Type B pancreatic cell (in vitro differentiated cells): ENCODE measurements at regions not wholly inside any gene's neighbourhood (a gene's known extent, or its start where the extent isn't known, plus 50 kb on each side); places are given as distances from the start of the nearest gene placed in this dataset.

Source experiments
- DNase-seq: peaks from one replicate; pipeline ENCODE4 v3.0.0; 2021; ENCODE audit warnings: mixed read lengths; ENCODE audit not compliant: unreplicated experiment; ENCODE audit errors: extremely low spot score
- H3K27ac Mint-ChIP-seq: 2 replicates; pipeline ENCODE4 v1.8.0; 2021; ENCODE audit warnings: mild to moderate bottlenecking, mixed read lengths
- H3K27me3 Mint-ChIP-seq: 2 replicates; pipeline ENCODE4 v1.8.0; 2021; ENCODE audit warnings: mixed read lengths
- H3K36me3 Mint-ChIP-seq: 2 replicates; pipeline ENCODE4 v1.8.0; 2021; ENCODE audit warnings: mixed read lengths
- H3K4me1 Mint-ChIP-seq: one replicate; pipeline ENCODE4 v1.8.0; 2021; ENCODE audit warnings: mixed read lengths; ENCODE audit not compliant: unreplicated experiment
- H3K4me3 Mint-ChIP-seq: 2 replicates; pipeline ENCODE4 v1.8.0; 2021; ENCODE audit warnings: mild to moderate bottlenecking, mixed read lengths
- H3K9me3 Mint-ChIP-seq: 2 replicates; pipeline ENCODE4 v1.8.0; 2021; ENCODE audit warnings: mixed read lengths
- TF ChIP-seq, protein P1 (sequence below): fragments of 200-600 bp; sonication (generic); conservative IDR thresholded peaks from 2 replicates; pipeline ENCODE4 v1.5.0; 2021; ENCODE audit warnings: antibody characterized with exemption, mild to moderate bottlenecking

DNA sequence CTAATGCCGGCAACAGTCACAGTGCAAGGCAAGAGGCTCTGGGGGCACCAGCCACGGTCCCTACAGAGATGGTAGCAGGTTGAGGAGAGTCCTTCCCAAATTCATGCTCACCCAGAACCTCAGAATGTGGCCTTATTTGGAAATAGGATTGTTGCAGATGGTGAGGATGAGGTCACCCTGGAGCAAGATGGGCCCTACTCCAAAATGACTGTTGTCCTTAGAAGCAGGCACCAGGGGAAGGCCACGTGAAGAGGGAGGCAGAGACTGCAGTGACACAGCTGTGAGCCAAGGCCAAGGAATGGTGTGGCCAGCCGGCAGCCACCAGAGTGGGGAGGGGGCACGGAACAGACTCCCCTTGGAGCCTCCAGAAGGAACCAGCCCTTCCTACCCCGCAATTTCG lies 70.8 kb upstream of the CLDN14 start:
- DNase-seq, result no peak
- no peak overlapping the region for H3K4me3 Mint-ChIP-seq
- no peaks in the 10 kb centered on the region for H3K36me3 Mint-ChIP-seq
- H3K4me1 Mint-ChIP-seq, result peaks cover 41% of the 10 kb centered on the region
- peaks cover 40% of the 10 kb centered on the region for H3K27me3 Mint-ChIP-seq
- H3K9me3 Mint-ChIP-seq, result no peaks in the 10 kb centered on the region
- TF ChIP-seq, protein P1, sequence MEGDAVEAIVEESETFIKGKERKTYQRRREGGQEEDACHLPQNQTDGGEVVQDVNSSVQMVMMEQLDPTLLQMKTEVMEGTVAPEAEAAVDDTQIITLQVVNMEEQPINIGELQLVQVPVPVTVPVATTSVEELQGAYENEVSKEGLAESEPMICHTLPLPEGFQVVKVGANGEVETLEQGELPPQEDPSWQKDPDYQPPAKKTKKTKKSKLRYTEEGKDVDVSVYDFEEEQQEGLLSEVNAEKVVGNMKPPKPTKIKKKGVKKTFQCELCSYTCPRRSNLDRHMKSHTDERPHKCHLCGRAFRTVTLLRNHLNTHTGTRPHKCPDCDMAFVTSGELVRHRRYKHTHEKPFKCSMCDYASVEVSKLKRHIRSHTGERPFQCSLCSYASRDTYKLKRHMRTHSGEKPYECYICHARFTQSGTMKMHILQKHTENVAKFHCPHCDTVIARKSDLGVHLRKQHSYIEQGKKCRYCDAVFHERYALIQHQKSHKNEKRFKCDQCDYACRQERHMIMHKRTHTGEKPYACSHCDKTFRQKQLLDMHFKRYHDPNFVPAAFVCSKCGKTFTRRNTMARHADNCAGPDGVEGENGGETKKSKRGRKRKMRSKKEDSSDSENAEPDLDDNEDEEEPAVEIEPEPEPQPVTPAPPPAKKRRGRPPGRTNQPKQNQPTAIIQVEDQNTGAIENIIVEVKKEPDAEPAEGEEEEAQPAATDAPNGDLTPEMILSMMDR, result no peak
- no peak overlapping the region for H3K27ac Mint-ChIP-seq

DNA sequence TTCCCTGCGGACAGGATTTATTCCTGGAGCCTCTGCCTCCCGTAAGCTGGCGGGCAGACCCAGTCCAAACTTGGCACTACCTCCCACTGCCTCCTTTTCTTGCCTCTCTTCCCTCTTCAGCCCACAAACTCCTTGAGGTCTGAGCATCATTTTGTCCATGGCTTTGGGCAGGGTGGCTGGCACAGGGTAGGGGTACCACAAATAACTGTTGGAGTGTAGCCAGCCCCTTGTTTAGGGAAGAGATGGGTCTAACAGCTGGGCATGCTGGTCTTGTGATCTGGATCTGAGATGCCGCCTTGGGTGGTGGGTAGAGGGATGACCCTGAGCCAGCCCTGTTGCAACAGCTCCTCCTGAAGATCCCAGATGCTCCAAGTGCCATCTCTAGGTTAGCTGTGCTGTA lies 71.4 kb upstream of the CLDN14 start:
- Mint-ChIP-seq H3K36me3 (no peaks in the 10 kb centered on the region), H3K27me3 (peaks cover 40% of the 10 kb centered on the region), H3K4me1 (peaks cover 38% of the 10 kb centered on the region), H3K4me3 (no peak overlapping the region), H3K27ac (no peak overlapping the region), H3K9me3 (no peaks in the 10 kb centered on the region)
- DNase-seq, result no peak
- TF ChIP-seq, protein P1, result no peak

DNA sequence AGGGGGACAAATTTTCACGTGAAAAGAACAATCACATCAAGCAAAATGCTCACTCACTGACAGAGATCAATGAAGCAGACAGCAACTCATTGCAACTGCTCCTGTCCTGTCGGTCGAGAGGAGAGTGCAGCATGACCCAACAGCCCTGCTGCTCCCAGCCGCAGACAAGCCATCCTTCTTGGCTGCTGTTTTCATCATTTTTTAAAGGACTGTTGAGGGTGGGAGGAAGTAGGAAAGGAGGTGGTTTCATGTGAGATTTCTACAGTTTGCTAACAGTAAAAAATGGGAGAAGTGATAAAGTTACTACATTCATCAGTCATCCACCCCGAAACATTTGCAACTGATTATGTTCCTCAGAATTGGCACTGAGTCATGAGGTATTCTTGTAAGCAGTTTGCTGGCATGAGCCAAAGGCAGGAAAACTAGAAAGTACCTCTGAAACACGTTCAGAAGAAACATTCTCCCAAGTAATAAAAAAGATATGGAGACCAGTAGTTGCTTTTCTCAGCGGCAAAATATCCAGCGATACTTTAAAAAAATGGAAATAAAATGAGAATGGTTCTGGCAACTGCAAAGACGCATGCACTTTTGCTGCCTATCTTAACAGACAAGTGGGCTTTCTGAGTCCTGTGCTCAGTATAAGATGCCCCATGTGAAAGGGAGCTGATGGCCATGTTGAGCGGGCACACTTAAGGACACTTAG lies 72.0 kb upstream of the CLDN14 start:
- DNase-seq, result no peak
- peaks cover 40% of the 10 kb centered on the region for H3K27me3 Mint-ChIP-seq
- H3K36me3 Mint-ChIP-seq, result no peaks in the 10 kb centered on the region
- no peak overlapping the region for H3K27ac Mint-ChIP-seq
- peaks cover 34% of the 10 kb centered on the region for H3K4me1 Mint-ChIP-seq
- no peaks in the 10 kb centered on the region for H3K9me3 Mint-ChIP-seq
- TF ChIP-seq, protein P1, result no peak
- H3K4me3 Mint-ChIP-seq, result peak overlapping the region; percentile 51

DNA sequence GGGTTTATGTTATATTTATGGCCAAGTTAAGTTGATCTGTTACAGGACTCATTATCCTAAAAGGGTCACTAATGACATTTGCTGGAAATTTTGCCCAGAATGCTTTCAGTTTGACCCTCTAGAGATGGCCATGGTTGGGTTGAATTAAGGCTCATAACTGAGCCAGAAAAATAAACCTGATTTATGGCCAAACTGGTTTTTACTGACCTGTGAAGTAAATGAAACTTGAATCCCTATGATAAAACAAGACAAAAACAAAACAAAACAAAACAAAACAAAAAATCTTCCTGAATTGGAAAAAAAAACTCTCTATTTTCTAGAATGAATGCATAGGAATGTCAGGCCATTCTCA lies 72.5 kb upstream of the CLDN14 start:
- no peaks in the 10 kb centered on the region for H3K36me3 Mint-ChIP-seq
- no peaks in the 10 kb centered on the region for H3K9me3 Mint-ChIP-seq
- H3K4me3 Mint-ChIP-seq, result no peak overlapping the region
- H3K27ac Mint-ChIP-seq, result no peak overlapping the region
- TF ChIP-seq, protein P1, result no peak
- peaks cover 36% of the 10 kb centered on the region for H3K27me3 Mint-ChIP-seq
- peaks cover 29% of the 10 kb centered on the region for H3K4me1 Mint-ChIP-seq
- no peak for DNase-seq

DNA sequence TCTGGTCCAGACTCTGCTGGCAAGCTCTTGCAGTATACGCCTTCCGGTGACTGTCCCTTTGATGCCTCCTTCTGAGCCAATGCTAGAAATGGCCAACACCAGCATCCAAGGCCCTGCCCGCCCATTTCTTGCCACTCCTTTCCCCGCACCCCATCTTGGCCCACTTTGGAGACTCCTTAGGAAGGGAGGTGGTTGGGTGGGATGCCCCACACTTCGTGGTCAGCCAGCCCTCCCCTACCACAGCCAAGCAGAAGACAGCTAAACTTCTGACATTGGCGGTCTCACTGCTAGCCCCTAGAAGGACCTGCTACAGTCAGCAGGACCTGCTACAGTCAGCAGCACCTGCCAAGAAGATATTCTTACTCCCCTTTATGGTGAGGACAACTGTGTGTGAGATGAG lies 73.5 kb upstream of the CLDN14 start:
- no peaks in the 10 kb centered on the region for H3K9me3 Mint-ChIP-seq
- peak; percentile 53 for DNase-seq
- no peak overlapping the region for H3K4me3 Mint-ChIP-seq
- H3K27me3 Mint-ChIP-seq, result peaks cover 30% of the 10 kb centered on the region
- H3K27ac Mint-ChIP-seq, result no peak overlapping the region
- peaks cover 29% of the 10 kb centered on the region for H3K4me1 Mint-ChIP-seq
- TF ChIP-seq, protein P1, result no peak
- no peaks in the 10 kb centered on the region for H3K36me3 Mint-ChIP-seq
